Natural killer cell (primary cell): ENCODE measurements at regions not wholly inside any gene's neighbourhood (a gene's known extent, or its start where the extent isn't known, plus 50 kb on each side); places are given as distances from the start of the nearest gene placed in this dataset.
"Not testable (repeated sequence)": the region's sequence is repeated elsewhere in the genome, so short reads cannot be mapped to it uniquely, and the experiment has no call there.

Experiments
- ATAC-seq, 3 donors: fragments of 150-1000 bp in 2 of 3; fragments of 200-7000 bp in 1 of 3; cut with Tn5 transposase; 1 replicate in 1 of 3; 2 replicates in 2 of 3; pipeline ENCODE4 v1.10.0; 2021; ENCODE audit warnings: mild to moderate bottlenecking in 2 of 3, moderate library complexity in 2 of 3
- DNase-seq, 2 donors: peaks; one replicate each; pipeline versions ENCODE4 v3.0.0 to v3.0.0-alpha.2; 2013 to 2021; ENCODE audit warnings: mixed read lengths in 1 of 2
- H3K27ac ChIP-seq: one replicate; pipeline ENCODE4 v1.5.1; 2013; ENCODE audit warnings: mild to moderate bottlenecking, low read length
- H3K27me3 ChIP-seq: one replicate; pipeline ENCODE4 v1.6.1; 2013; ENCODE audit warnings: low read length; ENCODE audit not compliant: control insufficient read depth, insufficient read depth
- H3K36me3 ChIP-seq: one replicate; pipeline ENCODE4 v1.6.1; 2013; ENCODE audit warnings: low read length; ENCODE audit not compliant: control insufficient read depth, insufficient read depth
- H3K4me1 ChIP-seq: one replicate; pipeline ENCODE4 v1.6.1; 2013; ENCODE audit warnings: low read length; ENCODE audit not compliant: control insufficient read depth, insufficient read depth
- H3K4me3 ChIP-seq: one replicate; pipeline ENCODE4 v1.5.1; 2013; ENCODE audit warnings: low read length
- H3K9me3 ChIP-seq: one replicate; pipeline ENCODE4 v1.6.1; 2013; ENCODE audit warnings: low read length; ENCODE audit not compliant: control insufficient read depth, insufficient read depth
- H3K27ac Mint-ChIP-seq, 2 donors: one replicate each; pipeline ENCODE4 v1.8.0; 2022; ENCODE audit warnings: mild to moderate bottlenecking in 2 of 2, mixed read lengths in 2 of 2, moderate library complexity in 1 of 2
- H3K27me3 Mint-ChIP-seq, 2 donors: one replicate each; pipeline ENCODE4 v1.8.0; 2022; ENCODE audit warnings: low read depth in 2 of 2, mixed read lengths in 2 of 2
- H3K36me3 Mint-ChIP-seq: one replicate; pipeline ENCODE4 v1.8.0; 2022; ENCODE audit warnings: mixed read lengths
- H3K4me1 Mint-ChIP-seq, 2 donors: one replicate each; pipeline ENCODE4 v1.8.0; 2022; ENCODE audit warnings: mixed read lengths in 2 of 2
- H3K4me3 Mint-ChIP-seq: one replicate; pipeline ENCODE4 v1.8.0; 2022; ENCODE audit warnings: mild to moderate bottlenecking, moderate library complexity, mixed read lengths
- H3K9me3 Mint-ChIP-seq, 2 donors: one replicate each; pipeline ENCODE4 v1.8.0; 2022; ENCODE audit warnings: mixed read lengths in 2 of 2
- WGBS: methylation state at CpG from one replicate; pipeline ENCODE4 v1.1.7; 2013; ENCODE audit warnings: missing lambda C conversion rate; ENCODE audit not compliant: insufficient coverage; 5-methylcytosine and 5-hydroxymethylcytosine counted together
- intact Hi-C: fragments of 100-400 bp; cut with micrococcal nuclease; formaldehyde crosslinking; loops from one replicate; pipeline ENCODE4 v1.14.2; 2022
- TF ChIP-seq, protein P1 (sequence below): fragments of 200-600 bp; IDR thresholded peaks from one replicate; pipeline ENCODE4 v1.8.0; 2022; ENCODE audit warnings: antibody characterized with exemption

DNA sequence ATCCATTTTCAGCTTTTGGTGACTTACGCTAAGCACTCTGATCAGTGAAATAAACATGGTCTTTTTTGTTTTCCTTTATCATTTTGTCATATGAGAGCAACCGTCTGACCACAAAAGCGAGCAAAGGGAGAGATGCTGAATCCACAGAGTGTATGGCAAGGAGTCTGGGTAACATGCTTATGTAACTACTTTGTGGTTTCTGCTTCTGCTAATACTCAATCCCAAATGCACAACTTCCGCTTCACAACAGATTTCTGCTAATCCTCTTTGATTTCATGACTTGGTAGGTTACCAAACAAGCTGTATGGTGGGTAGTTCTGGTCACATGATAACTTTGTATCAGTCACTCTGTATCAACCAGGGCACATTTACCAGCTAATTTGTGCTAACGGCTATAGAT, 908.4 kb upstream of the CRIM1 start:
- H3K9me3 Mint-ChIP-seq: peaks cover 0 to 3% of the 10 kb centered on the region in 2 donors
- intact Hi-C loops: no loop called here
- H3K36me3 Mint-ChIP-seq: no peaks in the 10 kb centered on the region
- no peak overlapping the region for H3K27ac Mint-ChIP-seq
- Histone ChIP-seq H3K4me3 (no peak overlapping the region), H3K36me3 (no peaks in the 10 kb centered on the region), H3K27me3 (no peaks in the 10 kb centered on the region), H3K4me1 (no peaks in the 10 kb centered on the region), H3K9me3 (no peaks in the 10 kb centered on the region), H3K27ac (no peak overlapping the region)
- H3K4me1 Mint-ChIP-seq: no peaks in the 10 kb centered on the region
- WGBS: 47% methylated on average over 4 of the region's 5 CpGs
- no peaks in the 10 kb centered on the region for H3K27me3 Mint-ChIP-seq
- ATAC-seq (no peak), DNase-seq (no peak)
- H3K4me3 Mint-ChIP-seq: no peak overlapping the region
- TF ChIP-seq, protein P1, sequence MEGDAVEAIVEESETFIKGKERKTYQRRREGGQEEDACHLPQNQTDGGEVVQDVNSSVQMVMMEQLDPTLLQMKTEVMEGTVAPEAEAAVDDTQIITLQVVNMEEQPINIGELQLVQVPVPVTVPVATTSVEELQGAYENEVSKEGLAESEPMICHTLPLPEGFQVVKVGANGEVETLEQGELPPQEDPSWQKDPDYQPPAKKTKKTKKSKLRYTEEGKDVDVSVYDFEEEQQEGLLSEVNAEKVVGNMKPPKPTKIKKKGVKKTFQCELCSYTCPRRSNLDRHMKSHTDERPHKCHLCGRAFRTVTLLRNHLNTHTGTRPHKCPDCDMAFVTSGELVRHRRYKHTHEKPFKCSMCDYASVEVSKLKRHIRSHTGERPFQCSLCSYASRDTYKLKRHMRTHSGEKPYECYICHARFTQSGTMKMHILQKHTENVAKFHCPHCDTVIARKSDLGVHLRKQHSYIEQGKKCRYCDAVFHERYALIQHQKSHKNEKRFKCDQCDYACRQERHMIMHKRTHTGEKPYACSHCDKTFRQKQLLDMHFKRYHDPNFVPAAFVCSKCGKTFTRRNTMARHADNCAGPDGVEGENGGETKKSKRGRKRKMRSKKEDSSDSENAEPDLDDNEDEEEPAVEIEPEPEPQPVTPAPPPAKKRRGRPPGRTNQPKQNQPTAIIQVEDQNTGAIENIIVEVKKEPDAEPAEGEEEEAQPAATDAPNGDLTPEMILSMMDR: no peak

DNA sequence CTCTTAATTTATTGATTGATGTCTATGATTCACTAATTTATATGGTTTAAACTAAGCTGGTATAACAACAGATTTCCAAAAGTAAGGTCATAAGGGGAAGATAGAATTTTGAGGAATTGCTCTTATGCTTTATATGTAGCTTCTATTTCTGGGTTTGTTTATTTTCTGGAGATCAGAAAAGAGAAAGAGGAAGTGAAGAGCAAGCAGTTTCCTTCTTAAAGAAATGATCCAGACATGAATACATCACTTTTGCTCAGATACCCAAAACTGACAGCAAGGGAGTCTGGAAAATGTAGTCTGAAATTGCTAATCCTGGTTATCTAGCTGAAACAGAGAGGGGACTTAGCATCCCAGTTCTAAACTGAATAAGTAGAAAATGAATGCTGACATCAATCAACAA, 912.5 kb upstream of the CRIM1 start:
- Mint-ChIP-seq H3K4me1 (no peaks in the 10 kb centered on the region), H3K4me3 (no peak overlapping the region), H3K36me3 (no peaks in the 10 kb centered on the region), H3K27ac (no peak overlapping the region), H3K9me3 (peaks cover 6 to 8% of the 10 kb centered on the region in 2 donors), H3K27me3 (no peaks in the 10 kb centered on the region)
- no peaks in the 10 kb centered on the region for H3K9me3 ChIP-seq
- TF ChIP-seq, protein P1: no peak
- no peak overlapping the region for H3K27ac ChIP-seq
- H3K4me1 ChIP-seq: no peaks in the 10 kb centered on the region
- no peaks in the 10 kb centered on the region for H3K27me3 ChIP-seq
- DNase-seq (no peak), ATAC-seq (no peak)
- intact Hi-C loops: no loop called here
- no peaks in the 10 kb centered on the region for H3K36me3 ChIP-seq
- no peak overlapping the region for H3K4me3 ChIP-seq

DNA sequence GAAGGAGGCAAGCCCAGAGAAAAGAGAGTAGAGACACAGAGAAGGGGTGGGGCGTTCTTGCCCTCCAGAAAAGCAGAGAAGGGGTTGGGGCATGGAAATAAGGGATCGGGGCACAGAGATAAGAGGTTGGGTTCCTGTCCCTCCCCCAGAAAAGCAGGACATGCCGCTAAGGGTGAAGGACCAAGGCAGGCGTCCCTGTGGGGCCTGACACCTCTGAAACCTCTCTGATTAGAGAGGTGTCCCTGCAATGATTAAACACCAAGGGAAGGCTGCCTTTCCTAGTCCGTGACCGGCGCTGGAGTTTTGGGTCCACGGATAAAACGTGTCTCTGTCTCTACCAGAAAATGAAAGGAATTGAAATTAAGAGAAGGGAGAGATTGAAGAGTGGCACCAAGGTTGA, 914.0 kb upstream of the CRIM1 start:
- H3K9me3 Mint-ChIP-seq, H3K4me3 Mint-ChIP-seq, H3K4me1 ChIP-seq, H3K4me1 Mint-ChIP-seq, ATAC-seq, H3K27me3 ChIP-seq, H3K9me3 ChIP-seq, H3K27ac ChIP-seq, H3K27me3 Mint-ChIP-seq, DNase-seq, H3K27ac Mint-ChIP-seq, H3K36me3 Mint-ChIP-seq, H3K36me3 ChIP-seq, H3K4me3 ChIP-seq, intact Hi-C loops: not testable (repeated sequence)
- WGBS: 79% methylated on average over 9 of the region's 9 CpGs

DNA sequence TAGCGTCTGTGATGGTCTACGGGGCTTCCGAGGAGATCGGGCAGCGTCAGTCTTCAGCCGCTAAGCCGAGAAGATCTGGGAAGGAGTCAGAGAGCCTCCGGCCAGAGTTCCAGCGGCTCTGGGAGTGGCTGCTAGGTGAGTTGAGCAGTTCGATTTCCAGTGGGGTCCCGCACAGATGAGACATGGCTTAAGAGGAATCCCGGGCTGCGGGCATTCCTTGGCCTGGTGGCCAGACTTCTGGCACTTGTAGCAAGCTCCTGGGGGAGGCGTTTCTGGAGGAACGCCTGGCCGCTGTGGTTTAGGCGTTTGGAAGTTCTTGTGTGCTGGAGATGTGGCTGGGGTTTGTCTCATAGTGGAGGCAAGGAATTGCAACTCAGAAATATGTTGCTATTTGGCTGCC, 915.3 kb upstream of the CRIM1 start:
- H3K36me3 ChIP-seq, intact Hi-C loops, H3K27me3 Mint-ChIP-seq, H3K9me3 Mint-ChIP-seq, H3K4me1 ChIP-seq, H3K4me3 ChIP-seq, ATAC-seq, DNase-seq, H3K4me1 Mint-ChIP-seq, H3K9me3 ChIP-seq, H3K36me3 Mint-ChIP-seq, H3K4me3 Mint-ChIP-seq, H3K27me3 ChIP-seq, H3K27ac ChIP-seq, H3K27ac Mint-ChIP-seq: not testable (repeated sequence)
- WGBS: 81% methylated on average over 13 of the region's 17 CpGs

DNA sequence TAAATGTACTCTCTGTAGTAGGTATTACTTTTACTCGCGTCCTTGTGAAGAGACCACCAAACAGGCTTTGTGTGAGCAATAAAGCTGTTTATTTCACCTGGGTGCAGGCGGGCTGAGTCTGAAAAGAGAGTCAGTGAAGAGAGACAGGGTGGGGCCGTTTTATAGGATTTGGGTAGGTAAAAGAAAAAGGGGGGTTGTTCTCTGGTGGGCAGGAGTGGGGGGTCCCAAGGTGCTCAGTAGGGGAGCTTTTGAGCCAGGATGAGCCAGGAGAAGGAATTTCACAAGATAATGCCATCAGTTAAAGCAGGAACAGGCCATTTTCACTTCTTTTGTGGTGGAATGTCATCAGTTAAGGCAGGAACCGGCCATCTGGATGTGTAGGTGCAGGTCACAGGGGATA, 918.7 kb upstream of the CRIM1 start:
- H3K27me3 Mint-ChIP-seq: not testable (repeated sequence)

More for the DNA sequence above, 918.7 kb upstream of the CRIM1 start:
- H3K27ac ChIP-seq, H3K27ac Mint-ChIP-seq, H3K4me3 ChIP-seq, H3K4me3 Mint-ChIP-seq, H3K9me3 ChIP-seq, H3K4me1 ChIP-seq, DNase-seq, H3K9me3 Mint-ChIP-seq, H3K36me3 Mint-ChIP-seq, H3K4me1 Mint-ChIP-seq, intact Hi-C loops, H3K27me3 ChIP-seq, H3K36me3 ChIP-seq, ATAC-seq: not testable (repeated sequence)
- WGBS: 84% methylated on average over 4 of the region's 5 CpGs
